ENCODE measurements at regions not wholly inside any gene's neighbourhood (a gene's known extent, or its start where the extent isn't known, plus 50 kb on each side); places are given as distances from the start of the nearest gene placed in this dataset.

DNA sequence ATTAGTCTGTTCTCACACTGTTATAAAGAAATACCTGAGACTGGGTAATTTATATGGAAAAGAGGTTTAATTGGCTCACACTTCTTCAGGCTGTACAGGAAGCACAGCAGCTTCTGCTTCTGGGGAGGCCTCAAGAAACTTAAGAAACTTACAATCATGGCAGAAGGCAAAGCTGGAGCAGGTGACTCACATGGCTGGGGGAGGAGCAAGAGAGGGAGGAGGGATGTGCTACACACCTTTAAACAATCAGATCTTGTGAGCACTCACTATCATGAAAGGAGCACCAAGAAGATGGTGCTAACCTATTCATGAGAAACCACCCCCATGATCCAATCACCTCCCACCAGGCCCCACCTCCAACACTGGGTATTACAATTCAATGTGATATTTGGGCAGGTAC lies 381.6 kb downstream of the ETS1 start:
- Histone ChIP-seq H3K4me3 (no peak overlapping the region), H3K4me1 (peaks cover 28% of the 10 kb centered on the region), H3K27ac (no peak overlapping the region), H3K9me3 (no peaks in the 10 kb centered on the region), H3K27me3 (no peaks in the 10 kb centered on the region), H3K36me3 (no peaks in the 10 kb centered on the region)
- no peak for DNase-seq (ENCODE audit: low spot score in 2 of 2)
- no peak for TF ChIP-seq EP300 (IDR thresholded peaks at IDR 0.05)
- no peak for TF ChIP-seq POLR2A (IDR thresholded peaks at IDR 0.05)
- TF ChIP-seq, protein P1, sequence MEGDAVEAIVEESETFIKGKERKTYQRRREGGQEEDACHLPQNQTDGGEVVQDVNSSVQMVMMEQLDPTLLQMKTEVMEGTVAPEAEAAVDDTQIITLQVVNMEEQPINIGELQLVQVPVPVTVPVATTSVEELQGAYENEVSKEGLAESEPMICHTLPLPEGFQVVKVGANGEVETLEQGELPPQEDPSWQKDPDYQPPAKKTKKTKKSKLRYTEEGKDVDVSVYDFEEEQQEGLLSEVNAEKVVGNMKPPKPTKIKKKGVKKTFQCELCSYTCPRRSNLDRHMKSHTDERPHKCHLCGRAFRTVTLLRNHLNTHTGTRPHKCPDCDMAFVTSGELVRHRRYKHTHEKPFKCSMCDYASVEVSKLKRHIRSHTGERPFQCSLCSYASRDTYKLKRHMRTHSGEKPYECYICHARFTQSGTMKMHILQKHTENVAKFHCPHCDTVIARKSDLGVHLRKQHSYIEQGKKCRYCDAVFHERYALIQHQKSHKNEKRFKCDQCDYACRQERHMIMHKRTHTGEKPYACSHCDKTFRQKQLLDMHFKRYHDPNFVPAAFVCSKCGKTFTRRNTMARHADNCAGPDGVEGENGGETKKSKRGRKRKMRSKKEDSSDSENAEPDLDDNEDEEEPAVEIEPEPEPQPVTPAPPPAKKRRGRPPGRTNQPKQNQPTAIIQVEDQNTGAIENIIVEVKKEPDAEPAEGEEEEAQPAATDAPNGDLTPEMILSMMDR (IDR thresholded peaks at IDR 0.05), result no peak
- TF ChIP-seq POLR2AphosphoS5 (IDR thresholded peaks at IDR 0.05), result no peak

DNA sequence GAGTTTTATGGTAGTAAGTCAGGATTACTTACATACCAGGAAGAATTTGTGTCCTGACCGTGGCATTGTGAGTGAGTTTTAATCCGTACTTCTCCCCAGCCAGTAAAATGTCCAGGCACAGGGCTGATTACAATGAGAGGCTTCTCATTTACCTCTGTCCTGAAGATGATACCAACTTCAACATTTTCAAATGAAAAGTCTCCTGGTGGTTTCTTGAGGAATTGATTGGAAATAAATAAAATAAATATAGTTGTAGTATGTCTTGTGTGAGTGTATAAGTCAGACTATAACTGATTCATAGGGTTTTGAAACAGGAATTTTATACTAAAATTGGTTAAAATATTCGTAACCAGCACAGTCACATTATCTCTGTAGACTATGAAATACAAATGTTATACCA lies 382.5 kb downstream of the ETS1 start:
- DNase-seq (ENCODE audit: low spot score in 2 of 2), result no peak
- WGBS, result 93% methylated on average over 3 of the region's 3 CpGs
- TF ChIP-seq POLR2A (IDR thresholded peaks at IDR 0.05) (no peak), POLR2AphosphoS5 (IDR thresholded peaks at IDR 0.05) (no peak), EP300 (IDR thresholded peaks at IDR 0.05) (no peak)
- TF ChIP-seq, protein P1 (IDR thresholded peaks at IDR 0.05), result no peak

DNA sequence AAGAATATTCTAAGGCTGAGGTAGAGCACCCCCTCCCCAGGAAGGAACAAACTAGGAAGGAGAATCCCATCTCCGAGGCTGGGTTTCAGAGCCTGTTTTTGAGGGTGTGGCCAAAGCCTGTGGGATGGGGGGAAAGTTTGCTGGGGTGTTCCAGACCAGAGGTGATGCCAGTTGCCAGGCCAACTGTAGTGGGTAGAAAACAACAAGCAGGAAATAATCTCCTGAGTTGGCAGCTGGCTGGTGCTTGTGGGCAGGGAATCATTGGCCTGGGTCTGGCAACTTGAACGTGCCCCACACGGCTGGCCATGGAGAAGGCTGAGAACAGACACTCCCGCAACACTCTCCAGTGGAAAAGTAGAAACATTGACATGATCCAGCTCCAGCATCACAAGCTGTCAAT lies 385.6 kb downstream of the ETS1 start:
- Histone ChIP-seq H3K9me3 (no peaks in the 10 kb centered on the region), H3K4me1 (no peaks in the 10 kb centered on the region), H3K36me3 (no peaks in the 10 kb centered on the region), H3K27ac (no peak overlapping the region), H3K27me3 (no peaks in the 10 kb centered on the region), H3K4me3 (no peak overlapping the region)
- 57% methylated on average over 4 of the region's 4 CpGs for WGBS
- DNase-seq (ENCODE audit: low spot score in 2 of 2), result no peak
- TF ChIP-seq, protein P1 (IDR thresholded peaks at IDR 0.05), result no peak
- no peak for TF ChIP-seq POLR2AphosphoS5 (IDR thresholded peaks at IDR 0.05)
- no peak for TF ChIP-seq EP300 (IDR thresholded peaks at IDR 0.05)
- TF ChIP-seq POLR2A (IDR thresholded peaks at IDR 0.05), result no peak

More for the DNA sequence above, 382.5 kb downstream of the ETS1 start:
- peaks cover 19% of the 10 kb centered on the region for H3K4me1 ChIP-seq
- H3K27ac ChIP-seq, result no peak overlapping the region
- no peaks in the 10 kb centered on the region for H3K36me3 ChIP-seq
- H3K9me3 ChIP-seq, result no peaks in the 10 kb centered on the region
- H3K27me3 ChIP-seq, result no peaks in the 10 kb centered on the region
- no peak overlapping the region for H3K4me3 ChIP-seq

DNA sequence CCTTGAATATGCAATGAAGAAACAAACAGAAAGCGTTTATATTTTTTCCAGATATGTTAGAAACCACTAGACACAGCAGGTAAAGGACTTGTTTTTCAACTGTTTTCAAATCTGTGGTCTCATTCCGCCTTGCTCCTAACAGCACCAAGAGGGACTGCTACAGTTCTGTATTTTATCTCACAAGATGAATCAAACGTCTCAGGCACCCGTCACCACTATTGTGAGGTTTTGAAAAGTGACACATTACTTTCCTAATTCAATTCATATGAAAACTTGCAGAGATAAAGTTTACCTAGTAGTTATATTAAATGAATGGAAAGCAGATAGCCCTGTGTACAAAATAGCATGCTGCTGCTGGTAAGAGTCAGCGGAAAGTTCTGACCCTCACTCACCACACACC lies 386.3 kb downstream of the ETS1 start:
- no peaks in the 10 kb centered on the region for H3K36me3 ChIP-seq
- H3K27me3 ChIP-seq, result no peaks in the 10 kb centered on the region
- no peaks in the 10 kb centered on the region for H3K4me1 ChIP-seq
- WGBS, result 81% methylated on average over 5 of the region's 5 CpGs
- TF ChIP-seq, protein P1 (IDR thresholded peaks at IDR 0.05), result no peak
- TF ChIP-seq POLR2A (IDR thresholded peaks at IDR 0.05) (no peak), EP300 (IDR thresholded peaks at IDR 0.05) (no peak), POLR2AphosphoS5 (IDR thresholded peaks at IDR 0.05) (no peak)
- H3K9me3 ChIP-seq, result no peaks in the 10 kb centered on the region
- no peak overlapping the region for H3K4me3 ChIP-seq
- no peak overlapping the region for H3K27ac ChIP-seq
- no peak for DNase-seq (ENCODE audit: low spot score in 2 of 2)

DNA sequence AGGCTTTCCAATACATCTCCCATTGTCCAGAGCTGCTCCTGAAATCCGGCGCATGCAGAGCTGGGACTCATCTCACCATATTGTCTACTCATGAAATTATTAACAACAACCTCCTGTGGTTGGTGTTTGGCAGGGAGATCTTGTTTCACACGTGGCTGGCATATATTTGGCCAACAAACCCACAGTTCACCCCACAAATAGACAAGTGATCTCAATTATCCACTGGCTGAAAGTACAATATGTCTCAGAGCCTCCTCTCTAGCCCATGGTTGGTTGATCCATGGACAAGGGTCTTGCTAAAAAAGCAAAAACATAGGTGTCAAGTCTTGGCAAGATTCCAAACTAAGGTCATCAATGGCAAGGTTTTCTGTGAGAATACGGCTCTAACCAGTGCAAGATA lies 386.9 kb downstream of the ETS1 start:
- DNase-seq (ENCODE audit: low spot score in 2 of 2), result no peak
- Histone ChIP-seq H3K27me3 (no peaks in the 10 kb centered on the region), H3K36me3 (no peaks in the 10 kb centered on the region), H3K4me3 (no peak overlapping the region), H3K27ac (no peak overlapping the region), H3K4me1 (no peaks in the 10 kb centered on the region), H3K9me3 (no peaks in the 10 kb centered on the region)
- WGBS, result 76% methylated on average over 4 of the region's 4 CpGs
- TF ChIP-seq EP300 (IDR thresholded peaks at IDR 0.05), result no peak
- no peak for TF ChIP-seq POLR2AphosphoS5 (IDR thresholded peaks at IDR 0.05)
- TF ChIP-seq, protein P1 (IDR thresholded peaks at IDR 0.05), result no peak
- TF ChIP-seq POLR2A (IDR thresholded peaks at IDR 0.05), result no peak

Measured in suprapubic skin (tissue), 4 donors.